HT-29 (cell line): ENCODE measurements at regions not wholly inside any gene's neighbourhood (a gene's known extent, or its start where the extent isn't known, plus 50 kb on each side); places are given as distances from the start of the nearest gene placed in this dataset.

Source experiments
- DNase-seq: peaks from one replicate; pipeline ENCODE4 v3.0.0-alpha.2; 2015; ENCODE audit warnings: low spot score

- no peak for DNase-seq
Observed at GRCh38 chr2:103496850-103497249, 735.0 kb downstream of the TMEM182 start.

- no peak for DNase-seq
Observed at GRCh38 chr2:103506812-103507211, 745.0 kb downstream of the TMEM182 start.

- no peak for DNase-seq
Observed at GRCh38 chr2:103512442-103512841, 750.6 kb downstream of the TMEM182 start.

GRCh38 chr2:103520547-103520946 lies 758.7 kb downstream of the TMEM182 start:
- no peak for DNase-seq

GRCh38 chr2:103525756-103526155 lies 763.9 kb downstream of the TMEM182 start:
- DNase-seq = no peak

GRCh38 chr2:103526757-103527156 lies 764.9 kb downstream of the TMEM182 start:
- no peak for DNase-seq

- no peak for DNase-seq
Observed at GRCh38 chr2:103527278-103527677, 765.4 kb downstream of the TMEM182 start.

GRCh38 chr2:103529798-103530502 lies 768.1 kb downstream of the TMEM182 start:
- no peak for DNase-seq

GRCh38 chr2:103552775-103553174 lies 790.9 kb downstream of the TMEM182 start:
- no peak for DNase-seq

- DNase-seq = no peak
Observed at GRCh38 chr2:103594823-103595222, 833.0 kb downstream of the TMEM182 start.

GRCh38 chr2:103605071-103605780 lies 843.4 kb downstream of the TMEM182 start:
- no peak for DNase-seq

GRCh38 chr2:103615611-103616105 lies 853.8 kb downstream of the TMEM182 start:
- DNase-seq = no peak

- no peak for DNase-seq
Observed at GRCh38 chr2:103616891-103617290, 855.1 kb downstream of the TMEM182 start.

- DNase-seq = no peak
Observed at GRCh38 chr2:103618112-103618511, 856.3 kb downstream of the TMEM182 start.

GRCh38 chr2:103627301-103627700 lies 865.5 kb downstream of the TMEM182 start:
- no peak for DNase-seq

GRCh38 chr2:103638978-103639377 lies 877.1 kb downstream of the TMEM182 start:
- no peak for DNase-seq

GRCh38 chr2:103656558-103656957 lies 894.7 kb downstream of the TMEM182 start:
- peak; percentile 5 for DNase-seq

- DNase-seq = no peak
Observed at GRCh38 chr2:103660519-103660918, 898.7 kb downstream of the TMEM182 start.

- DNase-seq = no peak
Observed at GRCh38 chr2:103660947-103661346, 899.1 kb downstream of the TMEM182 start.

- DNase-seq = no peak
Observed at GRCh38 chr2:103664690-103665089, 902.9 kb downstream of the TMEM182 start.

- no peak for DNase-seq
Observed at GRCh38 chr2:103667335-103667884, 905.6 kb downstream of the TMEM182 start.

- DNase-seq = no peak
Observed at GRCh38 chr2:103669531-103669930, 907.7 kb downstream of the TMEM182 start.
